HEK293 (cell line): ENCODE measurements at regions not wholly inside any gene's neighbourhood (a gene's known extent, or its start where the extent isn't known, plus 50 kb on each side); places are given as distances from the start of the nearest gene placed in this dataset.
A peak's percentile ranks its signal among the peaks of the same experiment; 100 is the strongest.

ENCODE experiments used
- BCL11A ChIP-seq: fragments of 450-650 bp; formaldehyde crosslinking; IDR thresholded peaks from 2 replicates; pipeline ENCODE4 v1.5.1; 2016; ENCODE audit warnings: low read depth, missing biosample characterization, missing genetic modification characterization
- BCL6B ChIP-seq: fragments of 450-650 bp; formaldehyde crosslinking; IDR thresholded peaks from 2 replicates; pipeline ENCODE4 v1.5.1; 2017; ENCODE audit warnings: missing biosample characterization, missing genetic modification characterization
- GLI4 ChIP-seq: fragments of 450-650 bp; formaldehyde crosslinking; IDR thresholded peaks from 2 replicates; pipeline ENCODE4 v1.5.1; 2016; ENCODE audit warnings: missing biosample characterization, missing genetic modification characterization
- MYNN ChIP-seq: fragments of 450-650 bp; formaldehyde crosslinking; IDR thresholded peaks from 2 replicates; pipeline ENCODE4 v1.5.1; 2016; ENCODE audit warnings: missing biosample characterization, missing genetic modification characterization, borderline replicate concordance
- PRDM10 ChIP-seq: fragments of 450-650 bp; formaldehyde crosslinking; IDR thresholded peaks from 2 replicates; pipeline ENCODE4 v1.5.1; 2016; ENCODE audit warnings: missing biosample characterization, missing genetic modification characterization
- PRDM4 ChIP-seq: fragments of 450-650 bp; formaldehyde crosslinking; IDR thresholded peaks from 2 replicates; pipeline ENCODE4 v1.5.1; 2017; ENCODE audit warnings: missing biosample characterization, missing genetic modification characterization
- WT1 ChIP-seq: fragments of 450-650 bp; formaldehyde crosslinking; IDR thresholded peaks from 2 replicates; pipeline ENCODE4 v1.5.1; 2016; ENCODE audit warnings: missing biosample characterization, missing genetic modification characterization
- ZBTB17 ChIP-seq: fragments of 450-650 bp; formaldehyde crosslinking; IDR thresholded peaks from 2 replicates; pipeline ENCODE4 v1.5.1; 2016; ENCODE audit warnings: missing biosample characterization, missing genetic modification characterization
- ZBTB6 ChIP-seq: fragments of 450-650 bp; formaldehyde crosslinking; IDR thresholded peaks from 2 replicates; pipeline ENCODE4 v1.5.1; 2017; ENCODE audit warnings: missing biosample characterization, missing genetic modification characterization
- ZIC2 ChIP-seq: fragments of 450-650 bp; formaldehyde crosslinking; IDR thresholded peaks from 2 replicates; pipeline ENCODE4 v1.5.1; 2016; ENCODE audit warnings: missing biosample characterization, missing genetic modification characterization
- ZNF175 ChIP-seq: fragments of 450-650 bp; formaldehyde crosslinking; IDR thresholded peaks from 2 replicates; pipeline ENCODE4 v1.5.1; 2016; ENCODE audit warnings: missing biosample characterization, missing genetic modification characterization
- ZNF184 ChIP-seq: fragments of 450-650 bp; IDR thresholded peaks from 2 replicates; pipeline ENCODE4 v1.5.1; 2018; ENCODE audit warnings: missing biosample characterization, mild to moderate bottlenecking, missing genetic modification characterization
- ZNF2 ChIP-seq: fragments of 450-650 bp; formaldehyde crosslinking; IDR thresholded peaks from 2 replicates; pipeline ENCODE4 v1.5.1; 2016; ENCODE audit warnings: missing biosample characterization, missing genetic modification characterization
- ZNF202 ChIP-seq: fragments of 450-650 bp; formaldehyde crosslinking; IDR thresholded peaks from 2 replicates; pipeline ENCODE4 v1.5.1; 2016; ENCODE audit warnings: missing biosample characterization, missing genetic modification characterization, borderline replicate concordance
- ZNF239 ChIP-seq: fragments of 450-650 bp; formaldehyde crosslinking; IDR thresholded peaks from 2 replicates; pipeline ENCODE4 v1.5.1; 2016; ENCODE audit warnings: missing biosample characterization, missing genetic modification characterization
- ZNF335 ChIP-seq: fragments of 450-650 bp; formaldehyde crosslinking; conservative IDR thresholded peaks from 2 replicates; pipeline ENCODE4 v1.5.1; 2016; ENCODE audit warnings: missing biosample characterization, missing genetic modification characterization
- ZNF394 ChIP-seq: fragments of 450-650 bp; formaldehyde crosslinking; IDR thresholded peaks from 2 replicates; pipeline ENCODE4 v1.5.1; 2016; ENCODE audit warnings: missing biosample characterization, missing genetic modification characterization, mild to moderate bottlenecking, moderate library complexity, borderline replicate concordance
- ZNF48 ChIP-seq: fragments of 450-650 bp; formaldehyde crosslinking; IDR thresholded peaks from 2 replicates; pipeline ENCODE4 v1.5.1; 2016; ENCODE audit warnings: missing biosample characterization, missing genetic modification characterization
- ZNF513 ChIP-seq: fragments of 450-650 bp; IDR thresholded peaks from 2 replicates; pipeline ENCODE4 v1.5.1; 2018; ENCODE audit warnings: missing biosample characterization, missing genetic modification characterization
- ZNF624 ChIP-seq: fragments of 450-650 bp; formaldehyde crosslinking; IDR thresholded peaks from 2 replicates; pipeline ENCODE4 v1.5.1; 2017; ENCODE audit warnings: missing biosample characterization, missing genetic modification characterization
- ZNF707 ChIP-seq: fragments of 450-650 bp; formaldehyde crosslinking; IDR thresholded peaks from 2 replicates; pipeline ENCODE4 v1.5.1; 2016; ENCODE audit warnings: missing biosample characterization, missing genetic modification characterization
- ZNF747 ChIP-seq: fragments of 450-650 bp; formaldehyde crosslinking; IDR thresholded peaks from 2 replicates; pipeline ENCODE4 v1.5.1; 2016; ENCODE audit warnings: missing biosample characterization, missing genetic modification characterization
- ZNF792 ChIP-seq: fragments of 450-650 bp; formaldehyde crosslinking; IDR thresholded peaks from 2 replicates; pipeline ENCODE4 v1.5.1; 2016; ENCODE audit warnings: missing biosample characterization, missing genetic modification characterization
- ZSCAN30 ChIP-seq: fragments of 450-650 bp; IDR thresholded peaks from 2 replicates; pipeline ENCODE4 v1.5.1; 2018; ENCODE audit warnings: missing biosample characterization, mild to moderate bottlenecking, missing genetic modification characterization, moderate library complexity
- ZSCAN4 ChIP-seq: fragments of 450-650 bp; formaldehyde crosslinking; IDR thresholded peaks from 2 replicates; pipeline ENCODE4 v1.5.1; 2017; ENCODE audit warnings: missing biosample characterization, missing genetic modification characterization

GRCh38 chr18:22106536-22107292 is 62.7 kb upstream of the GATA6 start (continued):
- TF ChIP-seq PRDM10 (tag by site-specific recombination) (peak; percentile 32; the same call in 1 of the 2 replicates), ZNF184 (no peak), PRDM4 (tag by site-specific recombination) (no peak), ZNF624 (tag by site-specific recombination) (no peak), BCL6B (tag by site-specific recombination) (peak; percentile 98), WT1 (no peak), ZNF394 (no peak), ZNF792 (tag by site-specific recombination) (no peak), ZNF202 (tag by site-specific recombination) (no peak), ZNF2 (tag by site-specific recombination) (no peak), ZIC2 (tag by site-specific recombination) (no peak), ZNF513 (tag by site-specific recombination) (peak; percentile 6; the same call in 1 of the 2 replicates), ZSCAN4 (tag by site-specific recombination) (no peak), GLI4 (tag by site-specific recombination) (no peak), ZBTB6 (tag by site-specific recombination) (no peak), ZNF239 (no peak), ZNF707 (tag by site-specific recombination) (no peak), ZNF175 (tag by site-specific recombination) (no peak), ZSCAN30 (tag by site-specific recombination) (peak; percentile 92; the same call in 1 of the 2 replicates), ZBTB17 (tag by site-specific recombination) (peak; percentile 52), ZNF747 (tag by site-specific recombination) (no peak), ZNF335 (peak; percentile 37; the same call in 1 of the 2 replicates), MYNN (tag by site-specific recombination) (no peak), ZNF48 (no peak), BCL11A (tag by site-specific recombination) (no peak)
